ENCODE measurements at regions not wholly inside any gene's neighbourhood (a gene's known extent, or its start where the extent isn't known, plus 50 kb on each side); places are given as distances from the start of the nearest gene placed in this dataset.
"Not testable (repeated sequence)": the region's sequence is repeated elsewhere in the genome, so short reads cannot be mapped to it uniquely, and the experiment has no call there.

- 10 to 100% (median 63%) methylated on average over 1 of the region's 1 CpG; no CpG with 5 or more reads in 3 of the 10 experiments for WGBS, 10 experiments
- Histone ChIP-seq H3K4me3 (no peak overlapping the region), H3K4me1 (replicated peaks in 1 of 2) (no peaks in the 10 kb centered on the region), H3K27ac (no peak overlapping the region)
- in situ Hi-C loops (cut with MboI; ENCODE audit: low pct_unique_long_range_greater_than_20kb in 2 of 9, low sequenced_read_pairs in 9 of 9, unreplicated experiment in 9 of 9): no loop called here
- no peak for ATAC-seq (replicated peaks in 6 of 8)
These were observed 632.5 kb upstream of the ST8SIA4 start for GRCh38 chr5:101535626-101536025.

DNA sequence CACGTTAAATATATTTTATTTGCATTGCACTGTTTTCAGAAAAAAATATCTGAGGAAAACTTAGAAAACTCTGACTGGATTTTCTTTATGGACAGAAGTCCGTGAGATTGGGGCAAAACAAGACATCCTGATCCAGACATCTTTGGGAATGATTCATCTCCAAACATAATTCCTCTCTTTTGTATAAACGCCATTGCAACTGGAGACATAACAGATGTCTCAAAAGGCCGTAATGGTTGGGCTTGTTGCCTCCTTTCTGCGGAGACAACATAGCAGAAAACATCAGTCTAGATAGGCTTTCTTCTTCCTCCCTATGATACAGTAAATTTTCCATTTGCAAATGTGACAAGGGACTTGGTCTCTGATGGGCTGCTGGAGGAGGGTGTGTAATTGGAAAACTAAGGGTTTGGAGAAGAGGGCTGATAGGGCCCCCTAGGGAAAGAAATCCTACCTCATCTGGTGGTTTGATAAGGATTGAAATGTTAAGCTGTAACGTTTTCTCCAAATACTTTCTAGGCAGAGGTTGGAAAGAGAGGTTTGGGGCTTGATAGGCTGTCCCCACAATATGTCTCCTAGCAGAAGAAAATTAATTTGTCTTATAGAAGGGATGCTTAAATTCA is 631.5 kb upstream of the ST8SIA4 start:
- in situ Hi-C loops (cut with MboI; ENCODE audit: low pct_unique_long_range_greater_than_20kb in 2 of 9, low sequenced_read_pairs in 9 of 9, unreplicated experiment in 9 of 9): no loop called here
- 6 to 84% (median 51%) methylated on average over 1 to 5 of the region's 6 CpGs for WGBS, 10 experiments
- no peaks in the 10 kb centered on the region for H3K4me1 ChIP-seq (replicated peaks in 1 of 2)
- no peak overlapping the region for H3K27ac ChIP-seq
- peak in 2 of 8 experiments; percentile 25 to 31 for ATAC-seq (replicated peaks in 6 of 8)
- H3K4me3 ChIP-seq: no peak overlapping the region

DNA sequence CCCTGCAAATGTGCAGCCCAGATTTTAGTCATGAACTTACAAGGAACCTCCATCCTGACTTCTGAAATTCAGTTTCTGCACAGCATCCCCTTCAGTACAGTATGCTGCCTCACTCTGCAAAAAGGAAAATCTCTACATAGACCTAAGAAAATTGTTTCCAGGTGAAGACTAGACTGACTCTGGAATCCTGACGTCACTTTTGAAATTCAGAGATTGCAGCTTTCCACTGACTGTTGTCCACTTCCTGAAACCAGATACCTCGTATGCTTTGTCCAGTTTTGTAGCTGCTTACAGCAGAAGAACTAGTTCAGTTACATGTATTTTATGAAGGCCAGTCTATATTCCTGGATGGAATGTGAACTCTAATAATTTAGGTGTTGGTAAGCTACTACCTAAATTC is 629.3 kb upstream of the ST8SIA4 start:
- H3K27ac ChIP-seq: no peak overlapping the region
- ATAC-seq (replicated peaks in 6 of 8): peak in 1 of 8 experiments; percentile 39
- in situ Hi-C loops (cut with MboI; ENCODE audit: low pct_unique_long_range_greater_than_20kb in 2 of 9, low sequenced_read_pairs in 9 of 9, unreplicated experiment in 9 of 9): no loop called here
- 0 to 100% (median 11%) methylated on average over 1 to 2 of the region's 2 CpGs; no CpG with 5 or more reads in 3 of the 10 experiments for WGBS, 10 experiments
- H3K4me1 ChIP-seq (replicated peaks in 1 of 2): no peaks in the 10 kb centered on the region
- no peak overlapping the region for H3K4me3 ChIP-seq

DNA sequence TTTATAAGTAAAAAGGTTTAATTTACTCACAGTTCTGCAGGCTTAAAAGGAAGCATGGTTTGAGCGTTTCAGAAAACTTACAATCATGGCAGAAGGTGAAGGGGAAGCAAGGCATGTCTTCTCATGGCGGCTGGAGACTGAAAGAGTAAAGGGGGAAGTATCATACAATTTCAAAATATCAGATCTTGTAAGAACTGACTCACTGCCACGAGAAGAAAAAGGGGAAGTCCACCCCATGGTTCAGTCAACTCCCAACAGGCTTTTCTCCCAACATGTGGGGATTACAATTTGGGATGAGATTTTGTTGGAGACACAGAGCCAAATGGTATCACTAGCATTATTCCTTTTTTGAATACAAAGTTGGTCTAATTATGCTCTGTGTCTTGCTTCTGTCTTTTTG is 627.9 kb upstream of the ST8SIA4 start:
- H3K4me1 ChIP-seq (replicated peaks in 1 of 2): no peaks in the 10 kb centered on the region
- no peak overlapping the region for H3K27ac ChIP-seq
- in situ Hi-C loops (cut with MboI; ENCODE audit: low pct_unique_long_range_greater_than_20kb in 2 of 9, low sequenced_read_pairs in 9 of 9, unreplicated experiment in 9 of 9): no loop called here
- no peak overlapping the region for H3K4me3 ChIP-seq
- ATAC-seq (replicated peaks in 6 of 8): no peak
- 0 to 80% (median 57%) methylated on average over 1 to 3 of the region's 3 CpGs; no CpG with 5 or more reads in 1 of the 10 experiments for WGBS, 10 experiments

DNA sequence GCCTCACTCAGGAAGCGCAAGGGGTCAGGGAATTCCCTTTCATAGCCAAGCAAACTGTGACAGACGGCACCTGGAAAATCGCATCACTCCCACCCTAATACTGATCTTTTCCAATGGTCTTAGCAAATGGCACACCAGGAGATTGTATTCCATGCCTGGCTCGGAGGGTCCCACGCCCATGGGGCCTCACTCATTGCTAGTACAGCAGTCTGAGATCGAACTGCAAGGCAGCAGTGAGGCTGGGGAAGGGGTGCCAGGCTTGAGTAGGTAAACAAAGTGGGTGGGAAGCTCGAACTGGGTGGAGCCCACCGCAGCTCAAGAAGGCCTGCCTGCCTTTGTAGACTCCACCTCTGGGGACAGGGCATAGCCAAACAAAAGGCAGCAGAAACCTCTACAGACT is 626.0 kb upstream of the ST8SIA4 start:
- ATAC-seq (replicated peaks in 6 of 8); in situ Hi-C loops (cut with MboI; ENCODE audit: low pct_unique_long_range_greater_than_20kb in 2 of 9, low sequenced_read_pairs in 9 of 9, unreplicated experiment in 9 of 9); H3K4me1 ChIP-seq (replicated peaks in 1 of 2); H3K27ac ChIP-seq; H3K4me3 ChIP-seq: not testable (repeated sequence)
- WGBS, 10 experiments: 60 to 90% (median 80%) methylated on average over 1 to 3 of the region's 8 CpGs; no CpG with 5 or more reads in 4 of the 10 experiments

- Histone ChIP-seq H3K27ac (no peak overlapping the region), H3K4me1 (replicated peaks in 1 of 2) (no peaks in the 10 kb centered on the region), H3K4me3 (no peak overlapping the region)
- 10 to 100% (median 79%) methylated on average over 1 to 2 of the region's 2 CpGs for WGBS, 10 experiments
- in situ Hi-C loops (cut with MboI; ENCODE audit: low pct_unique_long_range_greater_than_20kb in 2 of 9, low sequenced_read_pairs in 9 of 9, unreplicated experiment in 9 of 9): no loop called here
- ATAC-seq (replicated peaks in 6 of 8): no peak
These were observed 617.3 kb upstream of the ST8SIA4 start for GRCh38 chr5:101520417-101520816.

DNA sequence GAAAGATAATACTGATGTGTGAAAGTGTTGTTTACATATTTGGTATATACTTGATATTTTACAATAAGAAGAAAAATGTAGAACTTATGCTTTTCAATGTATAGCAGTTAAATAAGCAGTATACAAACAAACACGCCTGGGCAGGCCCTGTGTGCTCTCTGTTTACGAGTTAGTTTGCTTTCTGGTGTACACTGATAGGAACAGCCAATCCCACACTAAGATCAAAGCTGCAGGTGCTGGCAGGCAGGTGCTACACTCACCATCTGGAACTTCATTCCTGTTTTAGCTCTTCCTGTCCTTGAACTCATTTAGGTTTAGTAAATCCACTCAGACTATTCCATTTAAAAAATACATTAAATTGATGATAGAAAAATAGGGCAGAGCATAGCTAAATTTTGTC is 614.7 kb upstream of the ST8SIA4 start:
- Histone ChIP-seq H3K27ac (no peak overlapping the region), H3K4me3 (no peak overlapping the region), H3K4me1 (replicated peaks in 1 of 2) (no peaks in the 10 kb centered on the region)
- ATAC-seq (replicated peaks in 6 of 8): no peak
- in situ Hi-C loops (cut with MboI; ENCODE audit: low pct_unique_long_range_greater_than_20kb in 2 of 9, low sequenced_read_pairs in 9 of 9, unreplicated experiment in 9 of 9): no loop called here
- WGBS, 10 experiments: 13 to 93% (median 29%) methylated on average over 1 to 2 of the region's 2 CpGs; no CpG with 5 or more reads in 3 of the 10 experiments

GRCh38 chr5:101515721-101516120 is 612.6 kb upstream of the ST8SIA4 start:
- ATAC-seq (replicated peaks in 6 of 8): no peak
- H3K27ac ChIP-seq: no peak overlapping the region
- in situ Hi-C loops (cut with MboI; ENCODE audit: low pct_unique_long_range_greater_than_20kb in 2 of 9, low sequenced_read_pairs in 9 of 9, unreplicated experiment in 9 of 9): no loop called here
- WGBS, 10 experiments: 25 to 100% (median 88%) methylated on average over 1 to 2 of the region's 2 CpGs
- H3K4me1 ChIP-seq (replicated peaks in 1 of 2): no peaks in the 10 kb centered on the region
- H3K4me3 ChIP-seq: no peak overlapping the region

DNA sequence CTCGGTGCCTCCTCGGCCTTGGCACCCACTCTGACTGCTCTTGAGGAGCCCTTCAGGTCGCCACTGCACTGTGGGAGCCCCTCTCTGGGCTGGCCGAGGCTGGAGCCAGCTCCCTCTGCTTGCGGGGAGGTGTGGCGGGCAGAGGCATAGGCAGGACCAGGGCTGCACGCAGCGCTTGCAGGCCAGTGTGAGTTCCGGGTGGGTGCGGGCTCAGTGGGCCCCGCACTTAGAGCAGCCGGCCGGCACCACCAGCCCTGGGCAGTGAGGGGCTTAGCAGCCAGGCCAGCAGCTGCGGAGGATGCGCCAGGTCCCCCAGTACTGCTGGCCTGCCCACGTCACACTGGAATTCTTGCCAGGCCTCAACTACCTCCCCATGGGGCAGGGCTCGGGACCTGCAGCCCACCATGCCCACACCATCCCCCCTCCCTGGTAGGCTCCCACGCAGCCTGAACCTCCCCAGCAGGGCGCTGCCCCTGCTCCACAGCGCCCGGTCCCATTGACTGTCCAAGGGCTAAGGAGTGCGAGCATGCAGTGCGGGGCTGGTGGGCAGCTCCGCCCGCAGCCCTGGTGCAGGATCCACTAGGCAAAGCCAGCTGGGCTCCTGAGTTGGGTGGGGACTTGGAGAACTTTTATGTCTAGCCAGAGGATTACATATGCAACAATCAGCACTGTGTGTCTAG is 602.9 kb upstream of the ST8SIA4 start:
- in situ Hi-C loops (cut with MboI; ENCODE audit: low pct_unique_long_range_greater_than_20kb in 2 of 9, low sequenced_read_pairs in 9 of 9, unreplicated experiment in 9 of 9): no loop called here
- ATAC-seq (replicated peaks in 6 of 8): no peak
- WGBS, 10 experiments: 23 to 100% (median 81%) methylated on average over 2 to 6 of the region's 25 CpGs; no CpG with 5 or more reads in 6 of the 10 experiments
- Histone ChIP-seq H3K4me3 (no peak overlapping the region), H3K4me1 (replicated peaks in 1 of 2) (no peaks in the 10 kb centered on the region), H3K27ac (no peak overlapping the region)

DNA sequence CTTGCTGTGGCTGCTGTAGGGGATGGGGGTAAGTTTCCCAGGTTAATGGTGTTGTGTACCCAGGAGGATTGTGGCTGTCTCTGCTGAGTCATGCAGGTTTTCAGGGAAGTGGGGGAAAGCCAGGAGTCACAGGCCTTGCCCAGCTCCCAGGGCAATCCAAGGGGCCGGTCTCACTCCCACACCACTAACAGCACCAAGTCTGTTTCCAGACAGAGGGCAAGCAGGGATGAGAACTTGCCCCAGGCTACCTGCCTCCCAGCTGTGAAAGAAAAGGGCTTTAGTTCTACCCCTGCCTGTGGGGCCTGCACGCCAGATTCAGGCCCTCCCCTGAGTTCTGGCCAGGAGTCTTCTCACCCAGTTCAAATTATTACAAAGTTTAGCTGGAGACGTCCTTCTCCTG is 579.8 kb upstream of the ST8SIA4 start:
- in situ Hi-C loops (cut with MboI; ENCODE audit: low pct_unique_long_range_greater_than_20kb in 2 of 9, low sequenced_read_pairs in 9 of 9, unreplicated experiment in 9 of 9): no loop called here
- no peak for ATAC-seq (replicated peaks in 6 of 8)
- WGBS, 10 experiments: 0 to 50% methylated on average over 1 to 2 of the region's 3 CpGs; no CpG with 5 or more reads in 8 of the 10 experiments
- Histone ChIP-seq H3K4me3 (no peak overlapping the region), H3K27ac (no peak overlapping the region), H3K4me1 (replicated peaks in 1 of 2) (no peaks in the 10 kb centered on the region)

GRCh38 chr5:101473483-101473882 is 570.4 kb upstream of the ST8SIA4 start:
- in situ Hi-C loops (cut with MboI; ENCODE audit: low pct_unique_long_range_greater_than_20kb in 2 of 9, low sequenced_read_pairs in 9 of 9, unreplicated experiment in 9 of 9): no loop called here
- Histone ChIP-seq H3K4me3 (no peak overlapping the region), H3K4me1 (replicated peaks in 1 of 2) (no peaks in the 10 kb centered on the region), H3K27ac (no peak overlapping the region)
- WGBS, 10 experiments: 0 to 100% (median 90%) methylated on average over 1 of the region's 1 CpG; no CpG with 5 or more reads in 1 of the 10 experiments
- ATAC-seq (replicated peaks in 6 of 8): no peak

GRCh38 chr5:101461455-101461854 is 558.4 kb upstream of the ST8SIA4 start:
- H3K27ac ChIP-seq: no peak overlapping the region
- H3K4me3 ChIP-seq: no peak overlapping the region
- H3K4me1 ChIP-seq (replicated peaks in 1 of 2): no peaks in the 10 kb centered on the region
- no peak for ATAC-seq (replicated peaks in 6 of 8)
- in situ Hi-C loops (cut with MboI; ENCODE audit: low pct_unique_long_range_greater_than_20kb in 2 of 9, low sequenced_read_pairs in 9 of 9, unreplicated experiment in 9 of 9): no loop called here

DNA sequence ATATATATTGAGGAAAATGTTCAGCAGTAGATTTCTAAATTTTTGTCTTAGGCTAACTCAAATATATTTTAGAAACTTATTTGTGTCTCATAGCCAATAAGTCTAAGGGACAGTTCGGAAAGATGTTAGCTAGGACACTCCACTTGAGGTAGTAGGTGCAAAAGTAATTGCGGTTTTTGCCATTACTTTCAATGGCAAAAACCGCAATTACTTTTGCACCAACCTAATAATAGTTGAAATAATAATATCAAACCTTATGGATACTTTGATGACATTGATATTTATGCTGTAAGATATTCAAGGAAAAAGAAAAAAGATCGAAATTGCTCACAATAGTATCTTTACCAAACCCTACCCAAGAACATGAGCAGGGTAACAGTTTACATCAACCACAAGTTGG is 555.5 kb upstream of the ST8SIA4 start:
- Histone ChIP-seq H3K4me3 (no peak overlapping the region), H3K27ac (no peak overlapping the region), H3K4me1 (replicated peaks in 1 of 2) (no peaks in the 10 kb centered on the region)
- 56 to 96% (median 83%) methylated on average over 2 to 4 of the region's 4 CpGs; no CpG with 5 or more reads in 1 of the 10 experiments for WGBS, 10 experiments
- ATAC-seq (replicated peaks in 6 of 8): no peak
- in situ Hi-C loops (cut with MboI; ENCODE audit: low pct_unique_long_range_greater_than_20kb in 2 of 9, low sequenced_read_pairs in 9 of 9, unreplicated experiment in 9 of 9): no loop called here

- Histone ChIP-seq H3K4me3 (no peak overlapping the region), H3K27ac (no peak overlapping the region), H3K4me1 (replicated peaks in 1 of 2) (no peaks in the 10 kb centered on the region)
- in situ Hi-C loops (cut with MboI; ENCODE audit: low pct_unique_long_range_greater_than_20kb in 2 of 9, low sequenced_read_pairs in 9 of 9, unreplicated experiment in 9 of 9): no loop called here
- no peak for ATAC-seq (replicated peaks in 6 of 8)
- WGBS, 10 experiments: 5 to 100% (median 60%) methylated on average over 2 of the region's 2 CpGs
These were observed 552.8 kb upstream of the ST8SIA4 start for GRCh38 chr5:101455851-101456250.
